ENCODE measurements at regions not wholly inside any gene's neighbourhood (a gene's known extent, or its start where the extent isn't known, plus 50 kb on each side); places are given as distances from the start of the nearest gene placed in this dataset.

GRCh38 chr1:243923292-243924171 is 73.5 kb upstream of the AKT3 start:
- no peak for TF ChIP-seq CTCF (IDR thresholded peaks at IDR 0.05)
- TF ChIP-seq POLR2A (IDR thresholded peaks at IDR 0.05) = no peak
- no peak for TF ChIP-seq EP300 (IDR thresholded peaks at IDR 0.05; ENCODE audit: low read depth)
- TF ChIP-seq POLR2AphosphoS5 (IDR thresholded peaks at IDR 0.05) = no peak
